ENCODE measurements at regions not wholly inside any gene's neighbourhood (a gene's known extent, or its start where the extent isn't known, plus 50 kb on each side); places are given as distances from the start of the nearest gene placed in this dataset.

DNA sequence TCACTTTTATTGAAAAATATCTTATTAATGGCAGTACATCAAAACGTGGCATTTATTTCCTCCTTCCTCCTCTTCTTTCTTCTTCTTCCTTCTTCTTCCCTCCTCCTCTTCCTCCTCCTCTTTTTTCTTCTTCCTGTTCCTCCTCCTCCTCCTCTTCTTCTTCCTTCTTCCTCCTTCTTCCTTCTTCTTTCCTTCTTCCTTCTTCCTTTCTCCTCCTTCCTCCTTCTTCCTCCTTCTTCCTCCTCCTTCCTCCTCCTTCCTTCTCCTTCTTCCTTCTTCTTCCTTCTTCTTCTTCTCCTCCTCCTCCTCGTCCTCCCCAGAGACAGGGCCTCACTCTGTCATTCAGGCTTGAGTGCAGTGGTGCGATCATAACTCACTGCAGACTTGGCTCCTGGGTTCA lies 457.2 kb downstream of the AEBP2 start:
- H3K27ac Mint-ChIP-seq = no peak overlapping the region
- intact Hi-C loops (cut with DNase I, micrococcal nuclease) = no loop called here
- H3K9me3 Mint-ChIP-seq = no peaks in the 10 kb centered on the region
- TF ChIP-seq, protein P1, sequence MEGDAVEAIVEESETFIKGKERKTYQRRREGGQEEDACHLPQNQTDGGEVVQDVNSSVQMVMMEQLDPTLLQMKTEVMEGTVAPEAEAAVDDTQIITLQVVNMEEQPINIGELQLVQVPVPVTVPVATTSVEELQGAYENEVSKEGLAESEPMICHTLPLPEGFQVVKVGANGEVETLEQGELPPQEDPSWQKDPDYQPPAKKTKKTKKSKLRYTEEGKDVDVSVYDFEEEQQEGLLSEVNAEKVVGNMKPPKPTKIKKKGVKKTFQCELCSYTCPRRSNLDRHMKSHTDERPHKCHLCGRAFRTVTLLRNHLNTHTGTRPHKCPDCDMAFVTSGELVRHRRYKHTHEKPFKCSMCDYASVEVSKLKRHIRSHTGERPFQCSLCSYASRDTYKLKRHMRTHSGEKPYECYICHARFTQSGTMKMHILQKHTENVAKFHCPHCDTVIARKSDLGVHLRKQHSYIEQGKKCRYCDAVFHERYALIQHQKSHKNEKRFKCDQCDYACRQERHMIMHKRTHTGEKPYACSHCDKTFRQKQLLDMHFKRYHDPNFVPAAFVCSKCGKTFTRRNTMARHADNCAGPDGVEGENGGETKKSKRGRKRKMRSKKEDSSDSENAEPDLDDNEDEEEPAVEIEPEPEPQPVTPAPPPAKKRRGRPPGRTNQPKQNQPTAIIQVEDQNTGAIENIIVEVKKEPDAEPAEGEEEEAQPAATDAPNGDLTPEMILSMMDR (IDR thresholded peaks at IDR 0.05) = no peak
- H3K36me3 Mint-ChIP-seq (ENCODE audit: low read depth) = no peaks in the 10 kb centered on the region
- no peaks in the 10 kb centered on the region for H3K4me1 Mint-ChIP-seq (ENCODE audit: low read depth)
- no peaks in the 10 kb centered on the region for H3K9me3 ChIP-seq (ENCODE audit: control insufficient read depth in 1 of 2, insufficient read depth in 1 of 2, low read length in 2 of 2)
- no peak overlapping the region for H3K4me3 ChIP-seq (ENCODE audit: low read length)
- H3K4me1 ChIP-seq (ENCODE audit: insufficient read depth, low read length) = no peaks in the 10 kb centered on the region
- ATAC-seq (ENCODE audit: poor library complexity) (no peak), DNase-seq (no peak)
- H3K27ac ChIP-seq (ENCODE audit: low read depth in 1 of 2, low read length in 2 of 2) = no peak overlapping the region
- ChIA-PET POLR2A (no interaction called here), CTCF (no interaction called here)
- no peaks in the 10 kb centered on the region for H3K27me3 Mint-ChIP-seq
- no peaks in the 10 kb centered on the region for H3K36me3 ChIP-seq (ENCODE audit: insufficient read depth, low read length)
- no peaks in the 10 kb centered on the region for H3K27me3 ChIP-seq (ENCODE audit: control insufficient read depth in 1 of 2, insufficient read depth in 2 of 2, low read length in 2 of 2)
- H3K4me3 Mint-ChIP-seq = no peak overlapping the region

DNA sequence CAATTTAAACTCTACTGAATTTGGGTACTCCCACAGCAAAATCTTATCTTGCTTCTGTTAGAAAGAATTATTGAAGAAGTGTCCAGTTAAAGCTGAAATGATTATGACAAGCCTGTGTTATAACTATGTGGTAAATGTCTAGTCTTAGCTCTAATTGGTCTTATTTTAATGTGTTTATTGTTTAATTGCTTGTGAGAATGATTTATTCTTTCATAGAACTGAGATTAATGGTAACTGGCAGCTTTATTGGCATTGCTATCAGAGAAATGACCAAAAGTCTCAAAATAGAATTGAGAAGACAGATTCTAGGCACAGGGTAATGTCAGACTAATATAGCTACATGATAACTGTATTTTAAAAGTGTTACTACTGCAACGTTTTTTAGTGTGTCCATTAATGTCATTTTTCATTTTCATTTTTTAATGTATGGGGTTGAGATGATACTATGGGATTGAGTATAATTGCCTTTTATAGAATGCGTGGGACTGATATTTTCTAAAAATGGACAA lies 458.7 kb downstream of the AEBP2 start:
- intact Hi-C loops (cut with DNase I, micrococcal nuclease) = no loop called here
- H3K4me3 Mint-ChIP-seq = no peak overlapping the region
- no peaks in the 10 kb centered on the region for H3K27me3 Mint-ChIP-seq
- H3K27ac Mint-ChIP-seq = no peak overlapping the region
- no peak for DNase-seq
- TF ChIP-seq, protein P1 (IDR thresholded peaks at IDR 0.05) = no peak
- no peaks in the 10 kb centered on the region for H3K27me3 ChIP-seq (ENCODE audit: control insufficient read depth in 1 of 2, insufficient read depth in 2 of 2, low read length in 2 of 2)
- ChIA-PET CTCF (no interaction called here), POLR2A (no interaction called here)
- H3K4me1 ChIP-seq (ENCODE audit: insufficient read depth, low read length) = no peaks in the 10 kb centered on the region
- H3K9me3 Mint-ChIP-seq = peaks cover 2% of the 10 kb centered on the region
- no peak for ATAC-seq (ENCODE audit: poor library complexity)
- no peaks in the 10 kb centered on the region for H3K36me3 Mint-ChIP-seq (ENCODE audit: low read depth)
- H3K36me3 ChIP-seq (ENCODE audit: insufficient read depth, low read length) = no peaks in the 10 kb centered on the region
- H3K4me3 ChIP-seq (ENCODE audit: low read length) = no peak overlapping the region
- H3K27ac ChIP-seq (ENCODE audit: low read depth in 1 of 2, low read length in 2 of 2) = no peak overlapping the region
- no peaks in the 10 kb centered on the region for H3K9me3 ChIP-seq (ENCODE audit: control insufficient read depth in 1 of 2, insufficient read depth in 1 of 2, low read length in 2 of 2)
- H3K4me1 Mint-ChIP-seq (ENCODE audit: low read depth) = no peaks in the 10 kb centered on the region

DNA sequence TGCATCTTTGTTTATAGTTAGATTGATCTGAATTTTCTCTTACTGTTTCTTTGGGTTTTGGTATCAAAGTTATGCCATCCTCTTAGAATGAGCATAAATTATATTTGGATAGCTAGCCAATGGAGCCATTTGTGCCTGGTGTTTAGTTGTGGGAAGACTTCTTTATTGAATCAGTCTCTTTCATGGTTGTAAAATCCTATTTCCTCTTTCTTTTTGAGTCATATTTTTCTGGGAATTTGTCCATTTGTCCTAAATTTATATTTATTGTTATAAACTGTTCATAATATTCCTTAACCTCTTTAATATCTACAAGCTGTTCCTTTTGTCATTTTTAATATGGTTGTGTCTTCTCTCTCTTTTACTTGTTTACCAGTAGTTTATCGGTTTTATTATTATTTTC lies 462.5 kb downstream of the AEBP2 start:
- H3K36me3 ChIP-seq (ENCODE audit: insufficient read depth, low read length) = no peaks in the 10 kb centered on the region
- no peak overlapping the region for H3K4me3 ChIP-seq (ENCODE audit: low read length)
- DNase-seq (no peak), ATAC-seq (ENCODE audit: poor library complexity) (no peak)
- intact Hi-C loops (cut with DNase I, micrococcal nuclease) = no loop called here
- POLR2A ChIA-PET = no interaction called here
- CTCF ChIA-PET = no interaction called here
- H3K27ac ChIP-seq (ENCODE audit: low read depth in 1 of 2, low read length in 2 of 2) = no peak overlapping the region
- TF ChIP-seq, protein P1 (IDR thresholded peaks at IDR 0.05) = no peak
- Mint-ChIP-seq H3K36me3 (ENCODE audit: low read depth) (no peaks in the 10 kb centered on the region), H3K4me1 (ENCODE audit: low read depth) (no peaks in the 10 kb centered on the region), H3K9me3 (peaks cover 2% of the 10 kb centered on the region), H3K4me3 (no peak overlapping the region), H3K27me3 (no peaks in the 10 kb centered on the region), H3K27ac (no peak overlapping the region)
- peaks cover 0 to 10% of the 10 kb centered on the region in 2 experiments for H3K9me3 ChIP-seq (ENCODE audit: control insufficient read depth in 1 of 2, insufficient read depth in 1 of 2, low read length in 2 of 2)
- no peaks in the 10 kb centered on the region for H3K4me1 ChIP-seq (ENCODE audit: insufficient read depth, low read length)
- no peaks in the 10 kb centered on the region for H3K27me3 ChIP-seq (ENCODE audit: control insufficient read depth in 1 of 2, insufficient read depth in 2 of 2, low read length in 2 of 2)

All from CD4-positive, alpha-beta T cell (primary cell).